HG03442 (cell line): ENCODE measurements at regions not wholly inside any gene's neighbourhood (a gene's known extent, or its start where the extent isn't known, plus 50 kb on each side); places are given as distances from the start of the nearest gene placed in this dataset.
A peak's percentile ranks its signal among the peaks of the same experiment; 100 is the strongest.

Experiments
- ATAC-seq: cut with Tn5 transposase; IDR thresholded peaks from one replicate; pipeline ENCODE4 v1.9.1; 2021; ENCODE audit warnings: mild to moderate bottlenecking, moderate library complexity; ENCODE audit not compliant: unreplicated experiment

- peak; percentile 69 for ATAC-seq
These were observed 302.7 kb downstream of the PLK2 start for GRCh38 chr5:58156973-58157701.

DNA sequence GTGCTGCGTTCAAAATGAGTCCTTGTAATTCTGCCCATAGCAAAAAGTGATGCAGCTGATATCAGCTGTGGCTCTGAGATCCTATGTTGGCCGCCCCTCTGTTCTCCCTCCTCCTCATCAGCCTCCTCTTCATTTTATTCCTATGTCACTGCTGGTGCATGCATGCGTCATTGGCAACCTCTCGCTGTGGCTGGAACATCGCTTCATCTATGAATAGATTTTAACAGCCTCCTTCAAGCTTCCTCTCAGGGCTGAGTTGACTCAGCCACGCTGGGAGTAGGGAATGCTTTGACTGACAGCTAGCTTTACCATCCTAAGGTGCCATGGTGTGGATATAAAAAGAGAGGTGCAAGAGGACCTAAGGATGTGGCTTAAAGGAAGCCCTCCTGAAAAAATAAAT is 303.5 kb downstream of the PLK2 start:
- ATAC-seq: no peak

DNA sequence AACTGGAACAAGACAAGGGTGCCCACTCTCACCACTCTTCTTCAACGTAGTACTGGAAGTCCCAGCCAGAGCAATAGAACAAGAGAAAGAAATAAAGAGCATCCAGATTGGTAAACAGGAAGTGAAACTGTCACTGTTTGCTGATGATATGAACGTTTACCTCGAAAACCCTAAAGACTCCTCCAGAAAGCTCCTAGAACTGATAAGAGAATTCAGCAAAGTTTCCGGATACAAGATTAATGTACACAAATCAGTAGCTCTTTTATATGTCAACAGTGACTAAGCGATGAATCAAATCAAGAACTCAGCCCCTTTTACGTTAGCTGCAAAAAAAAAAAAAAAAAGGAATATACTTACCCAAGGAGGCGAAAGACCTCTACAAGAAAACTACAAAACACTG is 306.6 kb downstream of the PLK2 start:
- no peak for ATAC-seq

DNA sequence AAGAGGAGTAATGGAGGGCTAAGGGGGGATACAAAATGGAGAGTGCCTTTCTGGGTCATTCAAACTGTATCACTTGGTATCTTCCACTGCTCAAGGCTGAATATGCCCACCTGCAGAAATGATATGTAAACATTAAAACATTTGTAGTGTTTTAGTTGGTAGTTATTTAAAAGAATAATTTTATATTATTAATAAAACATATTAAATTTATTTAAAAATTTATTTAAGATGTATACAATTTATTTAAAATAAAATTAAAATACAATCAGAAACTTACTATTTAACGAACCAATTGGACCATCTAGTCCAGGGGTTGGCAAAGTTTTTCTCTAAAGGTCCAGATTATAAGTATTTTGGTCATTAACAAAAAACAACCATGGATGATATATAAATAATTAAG is 308.5 kb downstream of the PLK2 start:
- ATAC-seq: no peak

GRCh38 chr5:58150926-58151325 is 309.0 kb downstream of the PLK2 start:
- ATAC-seq: no peak

DNA sequence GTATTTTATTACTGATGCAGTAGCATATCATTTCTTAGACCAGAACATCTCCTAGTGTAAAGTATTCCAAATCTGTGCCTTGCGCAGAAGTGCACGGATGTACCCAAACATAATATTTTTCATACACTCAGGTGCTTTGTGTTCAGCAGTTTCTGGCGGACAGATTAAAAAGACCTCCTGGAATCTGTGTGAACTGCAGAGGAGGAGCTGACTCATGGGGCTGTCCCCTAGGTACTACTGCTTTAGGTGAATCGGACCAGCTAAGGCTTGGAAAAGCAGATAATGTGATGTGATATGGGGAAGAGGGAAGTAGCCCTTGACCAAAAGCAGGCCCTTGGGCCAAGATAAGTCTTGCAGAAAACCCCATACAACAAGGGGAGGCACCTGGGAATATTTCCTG is 310.1 kb downstream of the PLK2 start:
- ATAC-seq: no peak

GRCh38 chr5:58149345-58149744 is 310.5 kb downstream of the PLK2 start:
- no peak for ATAC-seq

DNA sequence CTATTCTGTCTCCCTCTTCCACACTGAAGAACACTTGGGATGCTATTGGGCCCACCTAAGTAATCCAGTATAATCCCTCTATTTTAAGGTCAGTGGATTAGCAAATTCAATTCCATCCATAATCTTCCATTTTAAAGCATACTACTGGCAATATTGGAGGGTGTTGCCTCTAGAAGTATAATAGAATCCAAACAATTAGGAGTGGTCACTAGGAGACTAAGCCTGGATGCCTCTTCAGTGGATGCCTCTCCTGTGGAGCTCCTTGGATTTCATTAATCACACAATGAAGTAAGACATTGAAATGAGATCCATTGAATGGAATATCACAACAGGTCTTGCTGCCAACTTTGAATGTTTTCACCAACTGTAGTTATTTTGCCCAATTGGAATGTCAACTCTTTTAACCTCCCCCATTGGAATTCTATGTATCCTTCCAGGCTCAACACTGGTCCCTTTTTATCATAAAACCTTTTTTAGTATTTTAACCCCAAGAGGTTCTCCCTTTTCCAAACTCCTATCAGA is 311.6 kb downstream of the PLK2 start:
- ATAC-seq: no peak

DNA sequence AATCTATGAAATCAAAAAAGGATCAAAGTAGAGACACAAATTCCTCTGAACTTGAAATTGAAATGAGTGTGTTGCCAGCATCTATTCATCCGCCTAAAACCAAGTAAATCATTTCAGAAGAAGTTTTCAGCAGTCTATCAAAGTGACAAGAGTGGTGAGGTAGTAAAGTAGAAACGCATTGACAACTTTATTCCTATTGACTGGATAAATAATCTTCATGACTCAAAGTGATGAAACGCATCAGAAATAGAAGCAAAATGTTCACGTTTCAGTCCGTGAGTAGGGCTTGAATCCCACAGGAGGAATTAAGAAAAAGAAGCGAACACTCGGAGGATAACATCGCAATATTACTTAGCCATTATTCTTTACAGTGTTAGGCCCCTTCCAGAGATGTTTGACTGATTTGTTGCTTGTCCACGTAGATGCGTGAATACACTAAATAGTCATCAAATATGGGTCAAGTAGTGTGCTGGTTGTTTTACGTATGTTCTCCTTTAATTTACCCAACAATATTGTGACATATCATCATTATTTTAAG is 314.4 kb downstream of the PLK2 start:
- no peak for ATAC-seq

GRCh38 chr5:58143727-58144126 is 316.2 kb downstream of the PLK2 start:
- no peak for ATAC-seq

- ATAC-seq: no peak
These were observed 316.7 kb downstream of the PLK2 start for GRCh38 chr5:58143181-58143580.

DNA sequence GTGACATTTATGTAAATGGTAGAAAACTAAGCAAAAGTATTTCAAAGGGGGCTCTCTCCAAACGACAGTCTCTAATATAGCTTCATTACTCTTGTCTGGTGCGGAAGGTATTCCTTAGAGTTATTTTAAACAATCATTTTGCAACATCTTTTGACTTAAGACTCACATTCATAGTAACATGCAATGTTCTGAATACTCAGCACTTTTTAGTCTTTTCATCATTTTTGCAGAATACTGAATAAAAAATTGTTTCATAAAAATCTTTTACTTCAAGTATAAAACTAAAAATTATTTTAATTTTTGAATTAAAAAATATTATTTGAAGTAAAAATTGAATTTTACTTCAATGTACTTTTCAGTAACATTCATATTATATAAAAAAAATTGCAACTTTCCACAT is 321.1 kb downstream of the PLK2 start:
- no peak for ATAC-seq

DNA sequence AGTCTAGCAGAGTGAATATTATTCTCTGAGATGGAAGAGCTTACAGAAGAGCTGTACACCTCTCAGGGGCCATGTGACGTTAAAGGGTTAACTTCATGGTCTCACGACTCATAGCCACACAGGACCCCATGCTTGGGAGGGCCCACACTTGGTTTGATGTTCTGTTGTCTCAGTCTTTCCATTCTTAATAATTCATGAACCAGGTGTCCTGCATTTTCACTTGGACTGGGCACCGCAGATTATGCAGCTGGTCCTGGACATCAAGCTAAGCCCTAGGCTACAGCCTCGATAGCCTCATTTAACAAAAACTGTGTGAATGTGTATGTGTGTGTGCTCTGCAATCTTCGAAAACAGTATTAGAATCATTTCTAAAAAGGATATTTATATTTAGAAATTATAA is 323.5 kb downstream of the PLK2 start:
- ATAC-seq: no peak

GRCh38 chr5:58135571-58136335 is 324.1 kb downstream of the PLK2 start:
- no peak for ATAC-seq

DNA sequence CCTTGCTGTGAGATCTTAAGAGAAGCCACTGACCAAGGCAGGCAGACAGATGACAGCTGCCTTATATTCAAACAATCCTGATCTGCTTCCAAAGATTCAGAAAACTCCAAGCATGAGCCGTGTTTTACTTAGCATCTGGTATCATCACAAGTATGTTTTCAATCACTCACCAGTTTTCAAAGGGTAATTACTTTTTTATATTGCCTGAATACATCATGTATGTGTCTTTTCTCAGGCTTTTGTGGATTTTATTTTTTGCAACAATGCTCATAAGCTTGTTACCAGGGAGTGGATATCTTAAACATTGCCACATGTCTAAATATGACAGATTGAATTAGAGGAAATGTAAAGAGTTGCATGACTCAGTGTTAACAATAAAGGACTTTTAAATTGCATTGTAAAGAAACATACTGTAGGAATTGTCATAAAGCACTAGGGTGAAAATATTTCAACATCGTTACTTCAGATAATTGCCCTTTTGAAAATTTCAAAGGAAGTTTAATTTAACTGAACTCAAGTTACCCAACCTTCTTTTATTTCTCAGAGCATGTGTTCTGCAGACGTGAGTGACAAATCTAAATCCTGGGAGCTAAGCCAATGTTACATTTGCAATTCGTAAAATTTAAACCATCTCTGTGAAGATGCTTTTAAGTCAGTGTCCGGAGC is 326.1 kb downstream of the PLK2 start:
- ATAC-seq: no peak

DNA sequence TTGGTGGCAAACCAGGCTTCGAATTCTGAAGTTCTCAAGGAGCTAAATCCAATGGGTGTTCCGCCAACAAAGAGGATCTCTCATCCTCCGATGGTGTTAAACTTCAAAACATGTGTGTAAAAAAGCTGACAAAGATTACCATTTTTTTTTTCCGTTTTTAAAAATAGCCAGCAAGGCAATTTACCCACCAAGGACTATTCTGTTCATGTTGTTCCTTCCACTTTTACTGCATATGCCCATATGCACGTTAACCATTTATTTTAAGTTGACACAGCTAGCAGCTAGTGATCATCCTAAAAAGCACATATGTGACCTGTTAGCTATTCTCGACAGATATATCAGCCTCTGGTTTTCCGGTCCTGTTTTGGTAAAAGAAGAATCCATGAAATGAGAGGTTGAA is 326.7 kb downstream of the PLK2 start:
- no peak for ATAC-seq

- ATAC-seq: no peak
These were observed 332.3 kb downstream of the PLK2 start for GRCh38 chr5:58127255-58128220.

GRCh38 chr5:58123501-58123900 is 336.4 kb downstream of the PLK2 start:
- ATAC-seq: no peak

- no peak for ATAC-seq
These were observed 337.0 kb downstream of the PLK2 start for GRCh38 chr5:58122848-58123392.

GRCh38 chr5:58122157-58122556 is 337.7 kb downstream of the PLK2 start:
- ATAC-seq: no peak
